Astrocyte (in vitro differentiated cells and primary cell): ENCODE measurements at regions not wholly inside any gene's neighbourhood (a gene's known extent, or its start where the extent isn't known, plus 50 kb on each side); places are given as distances from the start of the nearest gene placed in this dataset.

Source experiments
- EZH2 ChIP-seq: IDR thresholded peaks from 2 replicates; pipeline ENCODE4 v1.6.1; 2012; ENCODE audit warnings: mild to moderate bottlenecking, low read length, inconsistent platforms; ENCODE audit not compliant: insufficient read depth
- TF ChIP-seq, protein P1 (sequence below): IDR thresholded peaks from 2 replicates; pipeline ENCODE4 v1.5.1; 2011; ENCODE audit warnings: low read depth, mild to moderate bottlenecking, inconsistent platforms, low read length, moderate library complexity; ENCODE audit not compliant: insufficient read depth

DNA sequence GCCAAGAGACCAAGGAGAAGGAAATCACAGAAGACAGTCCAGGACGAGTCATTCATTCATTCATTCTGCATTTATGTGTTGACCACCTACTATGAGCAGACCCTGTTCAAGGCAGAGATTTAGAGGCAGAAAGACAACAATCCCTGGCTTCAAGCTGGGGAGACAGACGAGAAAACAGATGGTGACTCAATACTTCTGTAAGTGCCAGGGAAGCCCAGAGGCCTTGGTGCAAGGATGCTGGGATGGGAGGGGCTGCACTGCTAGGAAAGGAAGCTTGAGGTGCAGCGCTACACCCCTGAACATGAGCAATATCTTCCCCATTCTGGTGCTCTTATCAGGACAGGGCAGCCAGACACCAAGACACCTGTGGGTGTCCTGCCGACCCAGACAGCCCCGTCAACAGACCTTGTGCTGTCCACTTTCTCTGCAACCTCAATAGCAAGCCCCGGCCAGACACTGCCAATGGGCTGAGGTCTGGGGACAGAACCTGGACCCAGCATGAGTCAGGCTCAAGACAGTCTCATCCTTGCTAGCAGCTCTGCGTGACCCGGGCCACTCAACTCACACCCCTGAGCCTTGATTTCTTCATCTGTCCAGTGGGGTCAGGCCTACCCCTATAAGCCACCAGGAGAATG lies 163.5 kb downstream of the COPRS start:
- TF ChIP-seq, protein P1, sequence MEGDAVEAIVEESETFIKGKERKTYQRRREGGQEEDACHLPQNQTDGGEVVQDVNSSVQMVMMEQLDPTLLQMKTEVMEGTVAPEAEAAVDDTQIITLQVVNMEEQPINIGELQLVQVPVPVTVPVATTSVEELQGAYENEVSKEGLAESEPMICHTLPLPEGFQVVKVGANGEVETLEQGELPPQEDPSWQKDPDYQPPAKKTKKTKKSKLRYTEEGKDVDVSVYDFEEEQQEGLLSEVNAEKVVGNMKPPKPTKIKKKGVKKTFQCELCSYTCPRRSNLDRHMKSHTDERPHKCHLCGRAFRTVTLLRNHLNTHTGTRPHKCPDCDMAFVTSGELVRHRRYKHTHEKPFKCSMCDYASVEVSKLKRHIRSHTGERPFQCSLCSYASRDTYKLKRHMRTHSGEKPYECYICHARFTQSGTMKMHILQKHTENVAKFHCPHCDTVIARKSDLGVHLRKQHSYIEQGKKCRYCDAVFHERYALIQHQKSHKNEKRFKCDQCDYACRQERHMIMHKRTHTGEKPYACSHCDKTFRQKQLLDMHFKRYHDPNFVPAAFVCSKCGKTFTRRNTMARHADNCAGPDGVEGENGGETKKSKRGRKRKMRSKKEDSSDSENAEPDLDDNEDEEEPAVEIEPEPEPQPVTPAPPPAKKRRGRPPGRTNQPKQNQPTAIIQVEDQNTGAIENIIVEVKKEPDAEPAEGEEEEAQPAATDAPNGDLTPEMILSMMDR, result no peak
- TF ChIP-seq EZH2, result no peak
